GM19035 (cell line): ENCODE measurements at regions not wholly inside any gene's neighbourhood (a gene's known extent, or its start where the extent isn't known, plus 50 kb on each side); places are given as distances from the start of the nearest gene placed in this dataset.

ENCODE experiments used
- ATAC-seq: cut with Tn5 transposase; IDR thresholded peaks from one replicate; pipeline ENCODE4 v1.9.1; 2021; ENCODE audit not compliant: unreplicated experiment

- no peak for ATAC-seq
Observed at GRCh38 chr6:4466769-4467480, 309.3 kb upstream of the CDYL start.

DNA sequence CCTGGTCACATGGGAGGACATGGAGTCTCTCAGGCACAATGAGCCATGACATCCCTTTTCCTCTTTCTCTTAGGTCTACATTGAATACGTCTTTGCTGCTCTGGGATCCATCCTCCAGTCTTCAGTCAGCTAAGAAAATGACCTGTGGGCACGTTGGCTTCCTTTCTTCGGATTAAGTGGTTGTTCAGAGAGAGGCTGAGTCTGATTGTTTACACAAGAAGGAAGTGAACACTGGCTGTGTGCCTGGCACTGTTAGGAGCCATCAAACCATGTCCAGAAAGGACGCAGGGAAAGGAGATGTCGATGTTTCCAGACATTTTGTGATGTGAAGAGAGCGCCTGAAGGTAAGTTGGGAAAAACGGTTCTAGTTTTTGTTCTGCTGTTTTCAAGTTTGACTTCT lies 309.9 kb upstream of the CDYL start:
- ATAC-seq = no peak

GRCh38 chr6:4464638-4465037 lies 311.6 kb upstream of the CDYL start:
- ATAC-seq = no peak

DNA sequence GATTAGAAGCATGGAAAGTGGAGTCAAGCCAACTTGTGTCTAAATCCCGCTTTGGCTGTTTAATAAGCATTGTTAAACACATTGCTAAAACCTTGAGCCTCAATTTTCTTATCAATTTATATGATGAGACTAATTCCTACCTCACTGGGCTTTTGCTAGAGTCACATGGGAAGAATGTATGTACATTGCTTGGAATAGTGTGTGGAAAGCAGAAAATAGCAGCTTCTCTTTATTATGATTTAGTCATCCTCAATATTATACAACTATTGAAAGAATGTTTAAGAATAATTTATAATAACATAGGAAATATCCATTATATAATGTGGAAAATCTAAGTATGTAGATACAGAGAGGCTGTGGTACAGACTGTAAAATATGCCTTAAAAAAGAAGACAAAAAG lies 313.0 kb upstream of the CDYL start:
- no peak for ATAC-seq

DNA sequence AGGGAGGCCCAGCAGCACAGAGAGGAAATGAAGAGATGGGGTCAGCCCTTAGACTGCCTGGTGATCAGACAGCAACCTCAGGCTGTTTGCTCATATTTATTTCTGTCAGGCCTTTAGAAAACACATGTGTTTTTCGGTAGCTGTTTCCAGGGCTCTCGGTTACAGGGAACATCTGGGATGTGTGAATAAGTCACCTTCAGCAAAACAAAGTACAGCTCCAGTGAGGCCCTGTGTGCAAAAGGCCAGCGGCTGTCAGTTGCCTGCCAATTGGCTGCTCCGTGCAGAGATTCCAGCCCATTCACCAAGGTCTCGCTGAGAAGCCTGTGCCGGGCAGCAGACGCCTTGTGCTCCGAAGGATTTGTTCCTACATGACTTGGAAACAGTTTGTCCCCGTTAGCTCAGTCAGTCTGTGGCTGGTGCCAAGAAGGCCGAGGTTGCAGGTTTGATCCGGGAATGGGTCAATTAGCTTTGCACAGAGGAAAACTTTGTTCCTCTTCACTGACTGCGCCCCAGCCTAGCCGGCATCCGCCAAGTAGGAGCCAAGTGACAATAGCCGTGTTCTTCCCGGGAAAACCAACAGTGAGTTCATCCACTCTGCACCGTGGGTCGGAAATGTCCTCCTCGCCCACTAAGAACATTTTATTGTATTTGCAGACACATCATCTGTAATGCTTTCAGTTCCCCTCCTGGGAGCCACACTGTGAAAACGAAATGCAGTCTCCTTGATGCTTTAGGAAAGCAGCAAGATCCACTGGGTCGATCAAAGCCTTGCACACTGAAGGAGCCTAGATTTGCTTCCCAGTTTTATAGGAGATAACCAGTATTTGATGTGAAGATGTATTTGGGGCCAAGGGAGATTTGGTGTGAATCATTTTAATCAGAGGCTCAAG lies 315.4 kb upstream of the CDYL start:
- no peak for ATAC-seq

- no peak for ATAC-seq
Observed at GRCh38 chr6:4459996-4460395, 316.2 kb upstream of the CDYL start.

DNA sequence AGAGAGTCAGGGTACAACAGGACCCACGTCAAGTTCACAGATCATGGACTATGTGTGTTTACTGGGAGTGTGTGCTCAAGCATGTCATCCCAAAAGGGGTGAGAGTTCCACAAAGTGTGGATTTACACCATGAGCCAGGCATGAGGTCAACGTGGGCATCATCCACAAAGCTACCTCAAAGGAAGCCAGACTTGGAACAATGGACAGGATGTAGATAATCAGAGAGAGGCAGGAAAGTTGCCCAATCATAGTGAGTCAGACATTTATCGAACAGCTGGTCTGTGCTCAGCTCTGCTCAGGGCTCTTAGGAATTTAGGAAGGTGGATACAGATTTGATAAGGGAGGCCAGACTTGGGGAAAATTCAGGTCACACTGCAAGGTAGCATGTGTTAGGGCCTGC lies 317.2 kb upstream of the CDYL start:
- ATAC-seq = no peak

- ATAC-seq = no peak
Observed at GRCh38 chr6:4451718-4452117, 316.3 kb upstream of the ECI2 start.

DNA sequence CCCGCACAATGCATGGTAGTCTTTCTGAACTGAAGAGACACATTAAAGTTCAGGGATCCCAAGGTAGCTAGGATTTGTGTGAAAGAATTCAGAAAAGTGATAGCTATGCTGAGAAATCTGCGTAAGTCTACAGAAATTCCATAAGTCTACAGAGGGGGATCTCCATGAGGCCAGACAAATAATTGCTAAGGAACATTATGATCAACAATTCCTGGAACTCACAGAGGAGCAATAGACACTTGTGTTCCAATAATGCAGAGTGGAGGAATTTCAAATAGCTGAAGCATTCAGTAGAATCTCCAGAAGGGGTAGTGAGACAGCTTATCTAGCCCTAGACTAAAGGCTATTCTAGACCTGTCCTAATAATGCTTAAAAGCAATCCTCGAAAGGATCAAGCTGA lies 315.7 kb upstream of the ECI2 start:
- no peak for ATAC-seq

DNA sequence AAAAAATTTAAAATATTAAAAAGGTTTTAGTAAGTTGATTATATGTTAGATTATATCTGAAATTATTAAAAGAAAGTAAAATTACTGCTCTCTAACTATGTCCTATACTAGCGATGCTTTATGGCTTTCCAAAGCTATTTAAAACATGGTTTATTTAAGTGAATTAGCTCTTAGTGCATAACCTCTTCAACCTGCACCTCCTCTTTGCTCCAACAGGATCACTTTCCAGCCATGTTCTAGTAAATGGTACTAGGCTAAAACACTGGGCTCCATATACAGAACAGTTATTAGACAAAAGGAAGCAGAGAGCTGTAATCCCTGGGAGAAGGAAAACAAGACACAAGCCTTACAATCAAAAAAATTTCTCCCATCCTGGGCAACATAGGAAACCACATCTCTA lies 314.9 kb upstream of the ECI2 start:
- ATAC-seq = no peak

GRCh38 chr6:4449409-4449808 lies 314.0 kb upstream of the ECI2 start:
- ATAC-seq = no peak

- no peak for ATAC-seq
Observed at GRCh38 chr6:4448841-4449240, 313.5 kb upstream of the ECI2 start.

GRCh38 chr6:4447639-4448330 lies 312.4 kb upstream of the ECI2 start:
- ATAC-seq = no peak

DNA sequence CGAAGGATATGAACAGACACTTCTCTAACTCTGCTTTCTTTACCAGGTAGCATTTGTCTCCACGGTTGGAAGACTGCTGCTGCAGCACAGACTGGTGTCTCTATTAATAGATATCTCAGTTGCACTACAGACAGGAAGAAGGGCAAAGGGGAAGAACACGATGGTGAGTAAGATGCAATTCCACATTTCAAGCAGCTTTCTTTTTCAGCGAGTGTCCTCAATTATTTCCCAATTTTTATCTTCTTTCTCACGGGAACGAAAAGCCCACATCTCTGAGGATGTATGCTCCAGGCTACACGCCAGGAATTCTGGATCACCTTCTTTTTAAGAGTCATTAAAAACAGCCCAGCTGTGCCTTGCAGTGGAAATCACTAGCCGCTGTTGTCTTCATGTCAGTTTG lies 311.6 kb upstream of the ECI2 start:
- no peak for ATAC-seq

GRCh38 chr6:4441981-4442434 lies 306.6 kb upstream of the ECI2 start:
- ATAC-seq = no peak

- no peak for ATAC-seq
Observed at GRCh38 chr6:4439159-4439558, 303.8 kb upstream of the ECI2 start.

- ATAC-seq = no peak
Observed at GRCh38 chr6:4437342-4437741, 302.0 kb upstream of the ECI2 start.

DNA sequence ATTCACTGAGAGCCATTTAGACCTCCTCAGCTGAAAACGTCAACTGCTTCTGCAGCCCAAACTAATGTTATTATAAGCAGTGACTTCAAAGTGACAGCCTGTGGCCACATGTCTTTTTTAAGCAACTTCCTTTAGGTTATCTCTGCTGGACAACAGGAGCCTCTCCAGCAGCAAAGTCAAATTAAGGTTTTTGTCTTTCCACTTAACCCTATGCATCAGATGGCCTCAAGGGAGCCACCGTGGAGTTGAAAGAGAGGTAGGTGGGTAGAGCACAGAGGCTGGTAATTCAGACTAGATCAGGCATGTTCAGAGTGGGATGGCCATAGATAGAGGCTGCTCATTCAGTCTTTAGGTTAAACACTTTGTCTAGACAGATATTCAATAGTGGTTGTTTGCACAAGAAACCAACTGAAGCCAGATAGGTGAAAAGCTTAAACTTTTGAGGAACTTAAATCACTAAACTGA lies 300.6 kb upstream of the ECI2 start:
- ATAC-seq = no peak

DNA sequence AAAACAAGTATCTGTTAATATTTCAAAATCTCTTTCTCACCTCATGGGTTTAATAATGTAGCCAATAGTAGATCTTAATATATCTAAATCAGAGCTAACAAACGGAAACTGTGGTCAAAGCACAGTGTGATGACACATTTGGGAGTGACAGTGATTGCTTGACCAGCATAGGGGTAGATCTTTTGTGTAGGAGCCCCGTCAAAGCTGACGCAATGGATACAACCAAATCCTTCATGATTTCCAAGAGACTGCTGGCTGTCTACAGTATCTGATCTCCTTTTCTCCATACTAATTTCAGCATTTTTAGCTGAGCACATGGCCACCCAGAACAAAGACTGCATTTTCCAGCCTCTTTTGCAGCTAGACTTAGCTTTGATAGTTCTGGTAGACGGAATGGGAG lies 299.3 kb upstream of the ECI2 start:
- ATAC-seq = no peak

DNA sequence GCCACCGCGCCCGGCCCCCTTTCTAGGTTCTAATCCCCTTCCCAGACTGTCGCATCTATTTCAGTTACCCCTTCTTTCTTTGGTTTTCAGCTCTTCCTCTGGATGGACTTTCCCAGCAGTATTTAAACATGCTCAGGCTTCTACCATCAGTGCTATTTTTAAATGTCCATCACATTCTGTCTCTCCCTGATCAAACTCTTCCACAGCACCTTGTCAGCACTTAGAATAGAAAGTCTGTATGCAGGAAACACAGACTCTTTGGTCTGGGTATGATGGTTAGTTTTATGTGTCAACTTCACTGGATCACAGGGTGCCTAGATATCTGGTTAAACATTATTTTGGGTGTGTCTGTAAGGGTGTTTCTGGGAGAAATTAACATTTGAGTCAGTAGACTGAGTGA lies 297.8 kb upstream of the ECI2 start:
- no peak for ATAC-seq

GRCh38 chr6:4426968-4427367 lies 291.6 kb upstream of the ECI2 start:
- no peak for ATAC-seq

GRCh38 chr6:4421837-4422236 lies 286.5 kb upstream of the ECI2 start:
- no peak for ATAC-seq
